ENCODE measurements at regions not wholly inside any gene's neighbourhood (a gene's known extent, or its start where the extent isn't known, plus 50 kb on each side); places are given as distances from the start of the nearest gene placed in this dataset.

DNA sequence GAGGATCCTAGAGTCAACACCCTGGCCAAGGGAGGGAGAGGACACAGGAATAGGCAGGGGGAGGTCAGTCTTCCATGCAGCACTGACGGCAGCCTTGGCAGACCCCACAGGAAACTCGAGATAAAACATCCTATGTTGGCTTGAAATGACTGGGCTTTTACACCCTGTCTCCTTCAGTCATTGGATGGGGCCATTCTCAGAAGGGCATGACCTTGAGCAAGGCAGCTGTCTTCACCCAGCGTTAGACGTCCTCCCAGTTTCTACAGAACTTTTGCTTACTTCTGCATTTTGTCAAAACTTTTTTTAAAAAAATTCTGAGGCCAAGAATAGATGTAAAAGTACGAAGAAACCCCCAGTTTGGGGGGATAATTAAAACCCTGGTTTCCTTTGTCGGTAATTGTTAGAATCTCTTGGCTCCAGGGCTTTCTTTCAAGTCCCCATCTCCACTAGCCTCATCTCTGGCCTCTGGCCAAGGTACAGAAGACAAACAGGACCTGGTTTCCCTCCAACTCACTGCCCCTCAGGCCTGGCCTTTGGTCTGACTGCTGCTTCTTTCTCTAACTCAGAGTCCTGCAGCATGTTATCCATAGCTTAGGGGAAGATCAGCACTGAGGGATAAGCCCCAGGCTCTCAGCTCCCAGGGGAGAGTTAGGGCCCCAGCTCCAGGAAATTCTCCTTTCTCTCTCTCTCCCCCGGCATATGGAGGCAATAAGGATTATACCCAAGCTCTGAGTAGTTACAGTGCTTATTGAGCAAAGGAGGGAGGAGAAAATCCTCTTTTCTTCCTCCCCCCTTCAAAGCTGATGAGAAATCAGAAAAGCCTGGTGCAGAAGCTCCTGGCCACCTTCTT is 51.6 kb upstream of the KCND3 start:
- no peak for DNase-seq (ENCODE audit: low read depth in 2 of 3, low spot score in 1 of 3)

GRCh38 chr1:112043901-112044300 is 54.4 kb upstream of the KCND3 start:
- DNase-seq (ENCODE audit: low read depth in 2 of 3, low spot score in 1 of 3), result no peak

DNA sequence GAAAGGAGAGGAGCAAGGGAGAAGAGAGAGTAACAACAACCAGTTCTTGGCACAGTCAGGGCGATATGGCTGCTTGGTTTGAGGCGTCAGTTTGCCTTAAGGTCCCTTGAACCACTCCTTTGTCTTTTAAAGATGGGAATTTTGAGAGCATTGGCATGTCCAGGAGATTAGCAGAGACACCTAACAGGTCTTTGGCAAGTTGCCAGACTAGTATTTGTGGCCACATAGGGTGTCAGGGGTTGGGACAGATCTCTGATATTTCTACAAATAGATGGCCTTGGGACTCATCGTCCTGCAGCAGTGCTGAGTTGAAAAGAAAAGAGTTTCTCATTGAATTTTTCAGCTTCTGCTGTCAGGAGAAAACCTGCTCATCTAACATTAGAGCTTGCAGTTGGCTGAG is 55.3 kb upstream of the KCND3 start:
- no peak for DNase-seq (ENCODE audit: low read depth in 2 of 3, low spot score in 1 of 3)

- DNase-seq (ENCODE audit: low read depth in 2 of 3, low spot score in 1 of 3), result no peak
Measured at GRCh38 chr1:112046630-112047029, 57.2 kb upstream of the KCND3 start.

- no peak for DNase-seq (ENCODE audit: low read depth in 2 of 3, low spot score in 1 of 3)
Measured at GRCh38 chr1:112048421-112048820, 59.0 kb upstream of the KCND3 start.

DNA sequence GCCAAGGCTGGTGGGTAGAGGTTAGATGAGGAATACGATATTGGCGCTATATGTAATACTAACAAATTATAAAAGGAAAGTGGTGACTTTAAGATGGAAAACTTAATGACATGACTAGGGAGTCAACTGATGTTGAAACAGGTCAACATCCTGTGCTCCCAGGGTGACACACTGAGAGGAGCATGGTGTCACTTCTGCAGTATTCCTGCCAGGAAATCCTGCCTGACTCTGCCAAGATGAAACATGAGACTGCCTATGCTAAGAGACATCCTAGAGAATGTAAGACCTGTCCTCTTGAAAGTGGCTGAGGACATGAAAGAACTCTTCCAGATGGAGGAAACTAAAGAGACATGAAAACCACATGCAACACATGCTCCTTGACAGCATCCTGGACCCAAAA is 65.0 kb upstream of the KCND3 start:
- no peak for DNase-seq (ENCODE audit: low read depth in 2 of 3, low spot score in 1 of 3)

DNA sequence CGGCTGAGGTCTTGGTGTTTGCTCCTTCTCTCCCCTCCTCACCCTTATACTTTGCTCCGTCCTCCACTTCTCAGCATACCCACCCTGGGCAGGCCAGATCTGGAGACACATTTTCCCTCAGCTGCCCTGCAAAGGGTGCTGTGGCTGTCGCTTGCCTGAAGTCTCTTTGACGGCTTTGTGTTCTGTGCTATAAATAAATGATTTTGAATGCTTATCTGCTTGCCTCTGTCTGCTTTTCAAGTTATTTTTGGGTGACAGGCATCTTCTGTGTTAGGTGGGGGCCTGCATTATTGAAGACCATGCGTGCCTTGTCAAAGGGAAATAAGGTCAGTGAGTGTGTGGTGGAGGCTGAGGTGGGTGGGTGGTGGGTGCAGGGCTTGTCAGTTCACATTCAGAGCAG is 66.9 kb upstream of the KCND3 start:
- DNase-seq (ENCODE audit: low read depth in 2 of 3, low spot score in 1 of 3), result no peak

GRCh38 chr1:112057736-112058135 is 68.3 kb upstream of the KCND3 start:
- no peak for DNase-seq (ENCODE audit: low read depth in 2 of 3, low spot score in 1 of 3)

- no peak for DNase-seq (ENCODE audit: low read depth in 2 of 3, low spot score in 1 of 3)
Measured at GRCh38 chr1:112058815-112059450, 69.5 kb upstream of the KCND3 start.

- DNase-seq (ENCODE audit: low read depth in 2 of 3, low spot score in 1 of 3), result no peak
Measured at GRCh38 chr1:112059679-112060078, 70.2 kb upstream of the KCND3 start.

- no peak for DNase-seq (ENCODE audit: low read depth in 2 of 3, low spot score in 1 of 3)
Measured at GRCh38 chr1:112060261-112060660, 70.8 kb upstream of the KCND3 start.

DNA sequence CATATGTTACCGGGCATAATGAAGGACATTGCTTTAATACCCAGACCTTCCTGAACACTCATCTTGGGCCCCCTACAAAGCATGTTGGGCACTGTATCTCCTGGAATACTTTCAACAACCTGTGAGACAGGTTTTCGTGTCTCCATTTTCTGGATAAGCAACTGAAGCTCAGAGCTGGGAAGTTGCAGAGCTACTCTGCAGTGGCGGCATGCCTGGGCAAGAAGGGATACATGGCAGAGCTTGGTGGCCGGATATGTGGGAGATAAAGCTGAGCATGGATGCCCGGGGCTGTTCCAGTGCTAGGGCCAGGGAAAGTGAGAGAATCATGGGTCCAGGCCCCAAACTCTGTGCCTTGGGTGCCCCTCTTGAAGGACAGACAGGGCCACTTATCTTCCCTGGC is 71.6 kb upstream of the KCND3 start:
- DNase-seq (ENCODE audit: low read depth in 2 of 3, low spot score in 1 of 3), result no peak

DNA sequence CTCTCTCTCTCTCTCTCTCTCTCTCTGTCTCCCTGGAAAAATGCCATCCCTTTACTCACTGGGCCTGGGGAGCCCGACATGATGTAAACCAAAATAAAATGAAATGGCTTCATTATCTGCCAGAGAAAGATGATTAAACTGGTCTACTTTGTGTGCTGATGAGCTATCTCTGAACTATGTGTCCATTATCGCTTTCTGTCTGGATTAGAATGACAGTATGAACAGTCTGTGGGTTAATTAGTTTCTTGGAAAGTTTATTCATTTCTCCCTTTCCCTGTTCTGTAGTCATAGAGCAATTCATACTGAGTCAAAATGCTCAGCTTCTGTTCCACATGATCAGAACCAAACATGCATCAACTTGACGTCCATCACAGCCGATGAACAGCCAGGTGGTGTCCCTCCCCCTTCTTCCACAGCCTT is 72.4 kb upstream of the KCND3 start:
- DNase-seq (ENCODE audit: low read depth in 2 of 3, low spot score in 1 of 3), result no peak

- no peak for DNase-seq (ENCODE audit: low read depth in 2 of 3, low spot score in 1 of 3)
Measured at GRCh38 chr1:112063781-112064728, 74.6 kb upstream of the KCND3 start.

DNA sequence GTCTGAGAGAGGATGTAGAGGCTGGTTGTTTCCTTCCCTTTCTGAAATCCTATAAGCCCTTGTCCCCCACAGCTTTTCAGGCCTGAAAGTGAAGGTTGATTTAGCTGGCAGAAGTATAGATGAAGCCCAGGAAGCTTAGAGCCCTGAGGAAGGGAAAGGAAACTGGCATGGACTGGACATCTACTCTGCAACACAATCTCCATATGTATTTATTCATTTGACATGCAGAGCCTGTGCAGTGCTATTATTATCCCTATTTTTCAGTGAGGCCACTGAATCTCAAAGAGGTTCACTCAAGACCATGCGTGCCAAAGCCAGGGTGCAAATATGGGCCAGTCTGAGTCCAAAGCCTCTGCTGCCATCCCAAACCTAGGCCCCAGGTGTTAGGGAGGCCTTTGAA is 78.5 kb upstream of the KCND3 start:
- no peak for DNase-seq (ENCODE audit: low read depth in 2 of 3, low spot score in 1 of 3)

DNA sequence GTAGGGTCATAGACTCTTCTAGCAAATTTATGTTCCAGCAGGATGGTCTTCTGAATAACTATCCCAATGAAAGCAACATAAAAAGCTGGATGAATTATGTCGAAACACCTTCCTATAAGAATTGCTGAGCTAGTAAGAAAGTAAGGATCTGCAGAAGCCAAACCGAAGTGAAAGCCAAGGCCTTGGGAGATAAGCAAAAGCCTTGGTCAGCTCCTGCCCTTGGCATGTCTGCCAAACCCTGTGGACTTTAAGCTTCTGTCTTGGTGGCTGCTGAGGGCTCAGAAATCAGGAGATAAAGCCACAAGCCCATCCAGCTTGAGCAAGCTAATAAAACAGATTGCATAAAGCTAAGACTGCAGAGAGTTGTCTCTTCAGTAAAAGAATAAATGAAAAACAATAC is 81.2 kb upstream of the KCND3 start:
- DNase-seq (ENCODE audit: low read depth in 2 of 3, low spot score in 1 of 3), result no peak

GRCh38 chr1:112074711-112075110 is 85.2 kb upstream of the KCND3 start:
- no peak for DNase-seq (ENCODE audit: low read depth in 2 of 3, low spot score in 1 of 3)

- no peak for DNase-seq (ENCODE audit: low read depth in 2 of 3, low spot score in 1 of 3)
Measured at GRCh38 chr1:112075566-112075965, 86.1 kb upstream of the KCND3 start.

DNA sequence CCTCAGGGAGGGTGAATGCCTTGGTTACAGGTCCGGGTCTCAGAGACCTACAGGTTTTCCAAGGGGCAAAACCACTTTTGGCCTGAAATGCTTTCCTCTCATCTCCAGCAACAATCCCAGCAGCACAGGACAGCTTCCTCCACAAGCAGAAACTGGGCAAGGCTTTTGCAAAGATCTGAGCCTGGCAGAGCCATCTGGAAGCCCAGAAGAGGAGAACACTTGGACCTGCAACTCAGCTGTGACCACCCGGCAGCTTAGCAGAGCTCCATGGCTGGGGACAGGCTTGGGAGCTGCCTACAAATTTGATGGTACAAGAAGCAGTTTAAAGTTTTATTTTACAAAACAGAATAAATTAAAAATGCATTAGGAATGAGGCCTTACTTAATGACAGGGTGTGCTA is 90.0 kb upstream of the KCND3 start:
- DNase-seq (ENCODE audit: low read depth in 2 of 3, low spot score in 1 of 3), result no peak

- DNase-seq (ENCODE audit: low read depth in 2 of 3, low spot score in 1 of 3), result no peak
Measured at GRCh38 chr1:112083487-112083886, 94.0 kb upstream of the KCND3 start.

DNA sequence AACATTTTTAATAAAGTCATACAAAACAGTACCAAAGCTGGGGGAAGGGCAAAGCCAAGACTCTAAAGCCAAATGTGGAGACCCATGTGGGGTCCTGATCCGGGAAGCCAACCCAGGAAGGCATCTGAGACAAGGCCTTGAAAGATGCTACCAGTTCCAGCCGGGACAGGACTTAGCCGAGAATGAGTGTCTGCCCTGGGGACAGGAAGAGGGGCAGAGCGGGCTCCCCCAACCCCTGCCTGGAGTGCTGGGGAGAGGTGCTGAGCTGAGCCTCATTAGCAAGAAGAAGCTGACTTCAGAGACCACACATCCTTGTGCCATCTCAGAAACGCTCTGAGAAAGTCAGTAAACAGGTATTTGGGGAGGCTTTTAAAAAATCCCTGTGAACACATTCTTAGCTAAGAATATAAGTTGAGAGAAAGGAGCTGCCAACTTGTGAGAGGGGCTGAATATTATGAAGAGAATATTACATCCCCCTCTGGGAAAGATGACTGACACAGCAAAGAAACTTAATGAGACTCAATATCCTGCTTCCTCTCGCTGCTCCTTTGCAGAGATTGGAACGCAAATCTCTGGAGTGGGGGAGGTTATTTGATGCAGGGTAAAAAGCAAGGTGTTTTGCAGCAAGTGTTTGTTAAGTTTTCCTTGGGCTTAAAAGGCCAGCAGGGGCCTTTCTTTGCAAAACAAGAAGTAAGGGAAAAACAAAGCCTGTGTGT is 103.3 kb upstream of the KCND3 start:
- no peak for DNase-seq (ENCODE audit: low read depth in 2 of 3, low spot score in 1 of 3)
